ENCODE measurements at regions not wholly inside any gene's neighbourhood (a gene's known extent, or its start where the extent isn't known, plus 50 kb on each side); places are given as distances from the start of the nearest gene placed in this dataset.

- Histone ChIP-seq H3K4me1 (ENCODE audit: insufficient read depth, low read length, severe bottlenecking) (no peaks in the 10 kb centered on the region), H4K20me1 (ENCODE audit: insufficient read depth, low read length) (no peaks in the 10 kb centered on the region), H3K79me2 (ENCODE audit: insufficient read depth, low read length) (no peaks in the 10 kb centered on the region), H3F3A (ENCODE audit: insufficient read depth, low read length) (no peaks in the 10 kb centered on the region), H2AFZ (ENCODE audit: low read length) (no peak overlapping the region), H3K27ac (ENCODE audit: low read depth, low read length, poor library complexity, severe bottlenecking) (no peak overlapping the region), H3K9me2 (ENCODE audit: low read depth, low read length) (no peaks in the 10 kb centered on the region), H3K4me2 (ENCODE audit: low read length) (no peak overlapping the region), H3K9ac (ENCODE audit: low read length) (no peak overlapping the region), H3K36me3 (ENCODE audit: insufficient read depth, low read length) (no peaks in the 10 kb centered on the region), H3K9me3 (ENCODE audit: low read length) (no peaks in the 10 kb centered on the region), H3K27me3 (ENCODE audit: insufficient read depth, low read length) (no peaks in the 10 kb centered on the region), H3K4me3 (ENCODE audit: low read depth, low read length, poor library complexity, severe bottlenecking) (no peak overlapping the region)
- no peak for TF ChIP-seq CTCF (IDR thresholded peaks at IDR 0.05; ENCODE audit: low read length)
These were observed 309.6 kb upstream of the SKOR2 start for GRCh38 chr18:47560723-47561715.

- Histone ChIP-seq H3K27me3 (ENCODE audit: insufficient read depth, low read length) (no peaks in the 10 kb centered on the region), H3K4me2 (ENCODE audit: low read length) (no peak overlapping the region), H3K9me3 (ENCODE audit: low read length) (no peaks in the 10 kb centered on the region), H3K27ac (ENCODE audit: low read depth, low read length, poor library complexity, severe bottlenecking) (no peak overlapping the region), H3K79me2 (ENCODE audit: insufficient read depth, low read length) (no peaks in the 10 kb centered on the region), H3K4me1 (ENCODE audit: insufficient read depth, low read length, severe bottlenecking) (no peaks in the 10 kb centered on the region), H4K20me1 (ENCODE audit: insufficient read depth, low read length) (no peaks in the 10 kb centered on the region), H3K4me3 (ENCODE audit: low read depth, low read length, poor library complexity, severe bottlenecking) (no peak overlapping the region), H3K36me3 (ENCODE audit: insufficient read depth, low read length) (no peaks in the 10 kb centered on the region), H3K9ac (ENCODE audit: low read length) (no peak overlapping the region), H2AFZ (ENCODE audit: low read length) (no peak overlapping the region), H3F3A (ENCODE audit: insufficient read depth, low read length) (no peaks in the 10 kb centered on the region), H3K9me2 (ENCODE audit: low read depth, low read length) (no peaks in the 10 kb centered on the region)
- TF ChIP-seq EZH2 (IDR thresholded peaks at IDR 0.05; ENCODE audit: borderline replicate concordance, low read length), result no peak
- no peak for TF ChIP-seq CTCF (IDR thresholded peaks at IDR 0.05; ENCODE audit: low read length)
These were observed 306.8 kb upstream of the SKOR2 start for GRCh38 chr18:47558110-47558750.

GRCh38 chr18:47557160-47557559 is 305.7 kb upstream of the SKOR2 start:
- Histone ChIP-seq H3K27ac (ENCODE audit: low read depth, low read length, poor library complexity, severe bottlenecking) (no peak overlapping the region), H3F3A (ENCODE audit: insufficient read depth, low read length) (no peaks in the 10 kb centered on the region), H3K4me2 (ENCODE audit: low read length) (no peak overlapping the region), H3K79me2 (ENCODE audit: insufficient read depth, low read length) (no peaks in the 10 kb centered on the region), H3K9me3 (ENCODE audit: low read length) (no peaks in the 10 kb centered on the region), H3K9me2 (ENCODE audit: low read depth, low read length) (no peaks in the 10 kb centered on the region), H2AFZ (ENCODE audit: low read length) (no peak overlapping the region), H3K4me3 (ENCODE audit: low read depth, low read length, poor library complexity, severe bottlenecking) (no peak overlapping the region), H4K20me1 (ENCODE audit: insufficient read depth, low read length) (no peaks in the 10 kb centered on the region), H3K36me3 (ENCODE audit: insufficient read depth, low read length) (no peaks in the 10 kb centered on the region), H3K27me3 (ENCODE audit: insufficient read depth, low read length) (no peaks in the 10 kb centered on the region), H3K4me1 (ENCODE audit: insufficient read depth, low read length, severe bottlenecking) (no peaks in the 10 kb centered on the region), H3K9ac (ENCODE audit: low read length) (no peak overlapping the region)
- TF ChIP-seq EZH2 (IDR thresholded peaks at IDR 0.05; ENCODE audit: borderline replicate concordance, low read length) (no peak), CTCF (IDR thresholded peaks at IDR 0.05; ENCODE audit: low read length) (no peak; the same call in 1 of the 2 replicates)

Data from OCI-LY1 (cell line).